HUES48 (cell line): ENCODE measurements at regions not wholly inside any gene's neighbourhood (a gene's known extent, or its start where the extent isn't known, plus 50 kb on each side); places are given as distances from the start of the nearest gene placed in this dataset.

Experiments
- H3K27ac ChIP-seq: one replicate; pipeline ENCODE4 v1.7.0; 2013; ENCODE audit warnings: low read depth, low read length, inconsistent platforms
- H3K27me3 ChIP-seq: 2 replicates; pipeline ENCODE4 v1.6.1; 2013; ENCODE audit warnings: mild to moderate bottlenecking, low read length; ENCODE audit not compliant: control insufficient read depth, insufficient read depth
- H3K36me3 ChIP-seq: 2 replicates; pipeline ENCODE4 v1.6.1; 2013; ENCODE audit warnings: low read length; ENCODE audit not compliant: control insufficient read depth, insufficient read depth
- H3K4me1 ChIP-seq: 2 replicates; pipeline ENCODE4 v1.6.1; 2013; ENCODE audit warnings: mild to moderate bottlenecking, low read length; ENCODE audit not compliant: control insufficient read depth, insufficient read depth
- H3K4me3 ChIP-seq: 2 replicates; pipeline ENCODE4 v1.5.1; 2013; ENCODE audit warnings: mild to moderate bottlenecking, low read depth, low read length
- H3K9ac ChIP-seq: 2 replicates; pipeline ENCODE4 v1.6.1; 2013; ENCODE audit warnings: mild to moderate bottlenecking, low read depth, low read length, moderate library complexity
- H3K9me3 ChIP-seq: 2 replicates; pipeline ENCODE4 v1.6.1; 2013; ENCODE audit warnings: low read length; ENCODE audit not compliant: control insufficient read depth, insufficient read depth

- Histone ChIP-seq H3K4me3 (no peak overlapping the region), H3K27me3 (no peaks in the 10 kb centered on the region)
Observed at GRCh38 chr14:85912141-85912540, 382.2 kb downstream of the FLRT2 start.

GRCh38 chr14:85911044-85911443 is 381.1 kb downstream of the FLRT2 start:
- Histone ChIP-seq H3K4me3 (no peak overlapping the region), H3K9me3 (no peaks in the 10 kb centered on the region), H3K4me1 (0 out of 2 replicates have a peak, but pooled peaks cover 4% of the 10 kb centered on the region), H3K36me3 (no peaks in the 10 kb centered on the region), H3K9ac (no peak overlapping the region), H3K27me3 (no peaks in the 10 kb centered on the region), H3K27ac (no peak overlapping the region)

More at GRCh38 chr14:85912141-85912540, 382.2 kb downstream of the FLRT2 start:
- H3K9me3 ChIP-seq, result no peaks in the 10 kb centered on the region
- H3K36me3 ChIP-seq, result no peaks in the 10 kb centered on the region
- no peak overlapping the region for H3K9ac ChIP-seq
- 0 out of 2 replicates have a peak, but pooled peaks cover 4% of the 10 kb centered on the region for H3K4me1 ChIP-seq
- no peak overlapping the region for H3K27ac ChIP-seq

GRCh38 chr14:85909581-85909980 is 379.6 kb downstream of the FLRT2 start:
- Histone ChIP-seq H3K27me3 (no peaks in the 10 kb centered on the region), H3K4me1 (0 out of 2 replicates have a peak, but pooled peaks cover 4% of the 10 kb centered on the region), H3K4me3 (no peak overlapping the region), H3K36me3 (no peaks in the 10 kb centered on the region), H3K9me3 (no peaks in the 10 kb centered on the region), H3K27ac (no peak overlapping the region), H3K9ac (no peak overlapping the region)

GRCh38 chr14:85907536-85907935 is 377.6 kb downstream of the FLRT2 start:
- H3K9ac ChIP-seq, result no peak overlapping the region
- H3K9me3 ChIP-seq, result no peaks in the 10 kb centered on the region
- no peaks in the 10 kb centered on the region for H3K36me3 ChIP-seq
- H3K4me3 ChIP-seq, result no peak overlapping the region
- H3K27me3 ChIP-seq, result no peaks in the 10 kb centered on the region
- H3K4me1 ChIP-seq, result 0 out of 2 replicates have a peak, but pooled peaks cover 4% of the 10 kb centered on the region
- no peak overlapping the region for H3K27ac ChIP-seq

- Histone ChIP-seq H3K4me1 (peaks cover 6% of the 10 kb centered on the region; the same call in 1 of the 2 replicates), H3K9ac (no peak overlapping the region), H3K36me3 (no peaks in the 10 kb centered on the region), H3K9me3 (no peaks in the 10 kb centered on the region), H3K27ac (no peak overlapping the region), H3K27me3 (no peaks in the 10 kb centered on the region), H3K4me3 (no peak overlapping the region)
Observed at GRCh38 chr14:85897808-85898207, 367.9 kb downstream of the FLRT2 start.

- no peak overlapping the region for H3K9ac ChIP-seq
Observed at GRCh38 chr14:85895603-85896002, 365.7 kb downstream of the FLRT2 start.

GRCh38 chr14:85892251-85892650 is 362.3 kb downstream of the FLRT2 start:
- Histone ChIP-seq H3K27me3 (no peaks in the 10 kb centered on the region), H3K4me1 (peaks cover 9% of the 10 kb centered on the region; the same call in 1 of the 2 replicates), H3K9me3 (no peaks in the 10 kb centered on the region), H3K27ac (no peak overlapping the region), H3K36me3 (no peaks in the 10 kb centered on the region), H3K4me3 (no peak overlapping the region), H3K9ac (no peak overlapping the region)

More at GRCh38 chr14:85895603-85896002, 365.7 kb downstream of the FLRT2 start:
- H3K36me3 ChIP-seq, result no peaks in the 10 kb centered on the region
- no peaks in the 10 kb centered on the region for H3K27me3 ChIP-seq
- no peaks in the 10 kb centered on the region for H3K9me3 ChIP-seq
- H3K4me1 ChIP-seq, result peaks cover 9% of the 10 kb centered on the region; the same call in 1 of the 2 replicates
- H3K4me3 ChIP-seq, result no peak overlapping the region
- H3K27ac ChIP-seq, result no peak overlapping the region

- no peaks in the 10 kb centered on the region for H3K27me3 ChIP-seq
- H3K36me3 ChIP-seq, result no peaks in the 10 kb centered on the region
- H3K9ac ChIP-seq, result no peak overlapping the region
- H3K27ac ChIP-seq, result no peak overlapping the region
- 0 out of 2 replicates have a peak, but pooled peaks cover 3% of the 10 kb centered on the region for H3K9me3 ChIP-seq
- no peak overlapping the region for H3K4me3 ChIP-seq
- no peaks in the 10 kb centered on the region for H3K4me1 ChIP-seq
Observed at GRCh38 chr14:85883966-85884365, 354.0 kb downstream of the FLRT2 start.

- Histone ChIP-seq H3K36me3 (no peaks in the 10 kb centered on the region), H3K27ac (no peak overlapping the region), H3K9ac (no peak overlapping the region), H3K9me3 (0 out of 2 replicates have a peak, but pooled peaks cover 3% of the 10 kb centered on the region), H3K27me3 (no peaks in the 10 kb centered on the region), H3K4me3 (no peak overlapping the region), H3K4me1 (no peaks in the 10 kb centered on the region)
Observed at GRCh38 chr14:85883101-85883500, 353.2 kb downstream of the FLRT2 start.

GRCh38 chr14:85881935-85882334 is 352.0 kb downstream of the FLRT2 start:
- no peaks in the 10 kb centered on the region for H3K4me1 ChIP-seq
- no peak overlapping the region for H3K4me3 ChIP-seq
- H3K9ac ChIP-seq, result no peak overlapping the region
- 0 out of 2 replicates have a peak, but pooled peaks cover 3% of the 10 kb centered on the region for H3K9me3 ChIP-seq
- no peak overlapping the region for H3K27ac ChIP-seq
- no peaks in the 10 kb centered on the region for H3K27me3 ChIP-seq
- no peaks in the 10 kb centered on the region for H3K36me3 ChIP-seq

GRCh38 chr14:85878874-85879273 is 348.9 kb downstream of the FLRT2 start:
- no peaks in the 10 kb centered on the region for H3K9me3 ChIP-seq
- no peaks in the 10 kb centered on the region for H3K27me3 ChIP-seq
- H3K4me1 ChIP-seq, result 0 out of 2 replicates have a peak, but pooled peaks cover 7% of the 10 kb centered on the region
- H3K27ac ChIP-seq, result no peak overlapping the region
- H3K4me3 ChIP-seq, result no peak overlapping the region
- no peaks in the 10 kb centered on the region for H3K36me3 ChIP-seq
- H3K9ac ChIP-seq, result no peak overlapping the region
